A549 (cell line): ENCODE measurements at regions not wholly inside any gene's neighbourhood (a gene's known extent, or its start where the extent isn't known, plus 50 kb on each side); places are given as distances from the start of the nearest gene placed in this dataset.

Experiments
- ATAC-seq, 2 experiments: fragments of 200-7000 bp in 1 of 2; fragments of >200 bp in 1 of 2; cut with Nextera tagmentation in 1 of 2; cut with Tn5 transposase in 1 of 2; 3 replicates each; pipeline versions ENCODE4 v1.8.0 to v1.9.1; 2018 to 2020; ENCODE audit warnings: mild to moderate bottlenecking in 1 of 2, moderate library complexity in 1 of 2
- CTCF ChIA-PET: fragments of 300-600 bp; sonication (Branson Sonifier 250); formaldehyde crosslinking; extraction: SDS; loops from one replicate; lab custom pipeline; 2021; ENCODE audit warnings: antibody characterized with exemption, inconsistent platforms; lab: Yijun Ruan, JAX
- POLR2A ChIA-PET: fragments of 350-600 bp; formaldehyde crosslinking; extraction: SDS; loops from one replicate; lab custom pipeline; 2021; ENCODE audit warnings: antibody characterized with exemption, inconsistent platforms; lab: Yijun Ruan, JAX
- DNase-seq, 2 experiments: peaks; one replicate each; pipeline versions ENCODE4 v3.0.0 to v3.0.0-alpha.2; 2011 to 2016; ENCODE audit warnings: low read depth in 1 of 2, low spot score in 1 of 2
- FAIRE-seq: peaks from 2 replicates; lab custom pipeline; 2011; peaks lifted over from hg19 to GRCh38; lab: Jason Lieb, UNC
- H3K27ac ChIP-seq, 2 experiments: fragments of >200 bp; sonication (Bioruptor Twin); formaldehyde crosslinking; 3 replicates each; pipeline ENCODE4 v1.5.1; 2016 to 2017
- H3K4me1 ChIP-seq: fragments of >200 bp; sonication (Bioruptor Twin); formaldehyde crosslinking; 3 replicates; pipeline ENCODE4 v1.6.1; 2016
- H3K4me2 ChIP-seq: fragments of >200 bp; sonication (Bioruptor Twin); formaldehyde crosslinking; 3 replicates; pipeline ENCODE4 v1.6.1; 2016
- H3K4me3 ChIP-seq: fragments of >200 bp; sonication (Bioruptor Twin); formaldehyde crosslinking; 3 replicates; pipeline ENCODE4 v1.5.1; 2016
- H3K9me3 ChIP-seq: fragments of >200 bp; sonication (Bioruptor Twin); formaldehyde crosslinking; 3 replicates; pipeline ENCODE4 v1.6.1; 2016
- CBX8 ChIP-seq: fragments of 200-600 bp; sonication (generic); IDR thresholded peaks from 2 replicates; pipeline ENCODE4 v1.6.1; 2016
- CHD2 ChIP-seq: fragments of 150-350 bp; IDR thresholded peaks from 2 replicates; pipeline ENCODE4 v1.6.1; 2014; ENCODE audit warnings: low read length; ENCODE audit not compliant: partially characterized antibody
- EHMT2 ChIP-seq: fragments of 200-600 bp; sonication (generic); IDR thresholded peaks from 2 replicates; pipeline ENCODE4 v1.6.1; 2016; ENCODE audit warnings: antibody characterized with exemption, low read depth, mild to moderate bottlenecking, moderate library complexity
- ESRRA ChIP-seq: fragments of 150-350 bp; IDR thresholded peaks from 2 replicates; pipeline ENCODE4 v1.6.1; 2014; ENCODE audit warnings: mild to moderate bottlenecking, low read length, borderline replicate concordance
- FOSB ChIP-seq: fragments of 250-450 bp; sonication (Bioruptor Pico); IDR thresholded peaks from 2 replicates; pipeline ENCODE4 v1.5.0; 2020; ENCODE audit warnings: mild to moderate bottlenecking, moderate library complexity
- FOSL2 ChIP-seq, 2 experiments: fragments of 450-650 bp in 1 of 2; fragments of >200 bp in 1 of 2; sonication (Bioruptor Twin) in 1 of 2; formaldehyde crosslinking; IDR thresholded peaks; 2 replicates each; pipeline versions ENCODE4 v1.5.0 to v1.6.1; 2016 to 2020; ENCODE audit warnings: mild to moderate bottlenecking in 1 of 2, moderate library complexity in 1 of 2
- GATA3 ChIP-seq: IDR thresholded peaks from 2 replicates; pipeline ENCODE4 v1.6.1; 2012; ENCODE audit warnings: borderline replicate concordance
- HDAC2 ChIP-seq: fragments of 200-600 bp; sonication (generic); IDR thresholded peaks from 2 replicates; pipeline ENCODE4 v1.6.1; 2016
- HOXA7 ChIP-seq: fragments of 250-450 bp; sonication (Bioruptor Pico); IDR thresholded peaks from 2 replicates; pipeline ENCODE4 v1.5.0; 2020; ENCODE audit warnings: mild to moderate bottlenecking, moderate library complexity
- HOXB13 ChIP-seq: fragments of 250-450 bp; sonication (Bioruptor Pico); IDR thresholded peaks from 2 replicates; pipeline ENCODE4 v1.5.0; 2020; ENCODE audit warnings: low read depth, mild to moderate bottlenecking, moderate library complexity
- HOXB5 ChIP-seq: fragments of 250-450 bp; sonication (Bioruptor Pico); IDR thresholded peaks from 2 replicates; pipeline ENCODE4 v1.5.0; 2020; ENCODE audit warnings: mild to moderate bottlenecking, moderate library complexity
- JUNB ChIP-seq: fragments of >200 bp; sonication (Bioruptor Twin); formaldehyde crosslinking; IDR thresholded peaks from 2 replicates; pipeline ENCODE4 v1.6.1; 2016
- KDM1A ChIP-seq: fragments of 200-600 bp; sonication (generic); IDR thresholded peaks from 2 replicates; pipeline ENCODE4 v1.6.1; 2016; ENCODE audit warnings: low read depth, mild to moderate bottlenecking
- MAZ ChIP-seq: fragments of 150-350 bp; IDR thresholded peaks from 2 replicates; pipeline ENCODE4 v1.6.1; 2014; ENCODE audit warnings: antibody characterized with exemption, low read depth, low read length, borderline replicate concordance
- MYC ChIP-seq: IDR thresholded peaks from 2 replicates; pipeline ENCODE4 v1.6.1; 2012; ENCODE audit warnings: mild to moderate bottlenecking, inconsistent platforms, low read length, improper control_type of control experiment, borderline replicate concordance
- PHF8 ChIP-seq: fragments of 200-600 bp; sonication (generic); IDR thresholded peaks from 2 replicates; pipeline ENCODE4 v1.6.1; 2016; ENCODE audit warnings: low read depth, mild to moderate bottlenecking, antibody characterized with exemption, moderate library complexity, borderline replicate concordance
- POLR2A ChIP-seq: IDR thresholded peaks from 2 replicates; pipeline ENCODE4 v1.6.1; 2012; ENCODE audit warnings: mild to moderate bottlenecking, low read length
- RAD21 ChIP-seq, 2 experiments: fragments of >200 bp in 1 of 2; sonication (Bioruptor Twin) in 1 of 2; formaldehyde crosslinking in 1 of 2; IDR thresholded peaks in 1 of 2; conservative IDR thresholded peaks in 1 of 2; 2 replicates in 1 of 2; 3 replicates in 1 of 2; pipeline ENCODE4 v1.6.1; 2012 to 2018; ENCODE audit warnings: inconsistent platforms in 1 of 2
- RCOR1 ChIP-seq: fragments of 150-350 bp; IDR thresholded peaks from 2 replicates; pipeline ENCODE4 v1.6.1; 2014; ENCODE audit warnings: antibody characterized with exemption, low read length, low read depth
- SMC3 ChIP-seq: fragments of >200 bp; sonication (Bioruptor Twin); formaldehyde crosslinking; IDR thresholded peaks from 3 replicates; pipeline ENCODE4 v1.6.1; 2018; ENCODE audit warnings: inconsistent platforms
- SREBF2 ChIP-seq: fragments of 450-650 bp; IDR thresholded peaks from 2 replicates; pipeline ENCODE4 v1.6.1; 2014; ENCODE audit warnings: mild to moderate bottlenecking, moderate library complexity
- USF2 ChIP-seq: fragments of 450-650 bp; IDR thresholded peaks from 2 replicates; pipeline ENCODE4 v1.6.1; 2014; ENCODE audit warnings: antibody characterized with exemption
- ZFP36 ChIP-seq: fragments of 450-650 bp; IDR thresholded peaks from 2 replicates; pipeline ENCODE4 v1.6.1; 2014; ENCODE audit warnings: borderline replicate concordance; ENCODE audit not compliant: partially characterized antibody
- ZNF302 ChIP-seq: fragments of 250-450 bp; sonication (Bioruptor Pico); IDR thresholded peaks from 2 replicates; pipeline ENCODE4 v1.9.0; 2021; ENCODE audit warnings: inconsistent platforms, mild to moderate bottlenecking, moderate library complexity
- WGBS: methylation state at CpG from one replicate; pipeline ENCODE4 v1.1.6; 2017; ENCODE audit errors: missing lambda C conversion rate; 5-methylcytosine and 5-hydroxymethylcytosine counted together
- TF ChIP-seq, protein P1 (sequence below): IDR thresholded peaks from 2 replicates; pipeline ENCODE4 v1.6.1; 2012
- TF ChIP-seq, protein P2 (sequence below): fragments of >200 bp; sonication (Bioruptor Twin); formaldehyde crosslinking; IDR thresholded peaks from 2 replicates; pipeline ENCODE4 v1.6.1; 2016
- TF ChIP-seq, protein P3 (sequence below): fragments of 150-350 bp; IDR thresholded peaks from 2 replicates; pipeline ENCODE4 v1.6.1; 2014; ENCODE audit warnings: low read depth, mild to moderate bottlenecking, low read length

DNA sequence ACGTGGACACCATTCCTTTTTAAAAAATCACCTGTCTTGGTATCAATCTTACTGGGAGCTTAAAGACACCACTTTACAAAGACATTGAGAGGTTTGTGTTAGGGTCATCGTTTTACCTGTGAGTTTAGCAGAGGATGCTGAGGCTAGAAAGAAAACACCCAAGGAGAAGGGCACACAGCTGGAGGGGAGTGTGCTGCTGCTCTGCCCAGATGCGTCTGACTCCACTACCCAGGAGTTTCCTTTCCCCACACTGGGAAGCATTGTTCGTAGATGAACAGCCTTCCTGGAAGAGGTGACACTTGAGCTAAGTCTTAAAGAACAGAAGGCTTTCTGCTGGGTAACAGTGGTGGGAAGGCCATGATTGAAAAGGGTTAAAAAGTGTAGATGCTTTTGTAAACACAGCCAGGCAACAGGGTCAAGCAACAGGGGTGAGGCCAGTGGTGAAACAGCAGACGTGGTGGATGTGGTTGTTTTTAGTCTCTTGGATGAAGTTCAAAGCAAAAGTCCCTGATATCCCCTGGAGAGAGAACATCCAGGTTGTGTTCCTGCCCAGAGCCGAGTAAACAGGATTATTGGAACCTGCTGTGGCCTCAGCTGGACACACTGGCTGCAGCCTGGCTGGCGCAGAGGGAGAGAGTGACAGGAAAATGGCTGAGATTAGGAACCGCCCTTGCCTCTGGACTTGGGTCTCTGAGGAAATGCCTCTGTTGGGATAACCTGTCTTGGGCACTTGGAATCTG lies 198.6 kb upstream of the JUN start:
- CTCF ChIA-PET: no interaction called here
- peak overlapping the region; percentile 6; the same call in 1 of the 3 replicates for H3K4me2 ChIP-seq
- WGBS: 53% methylated on average over 7 of the region's 8 CpGs
- peaks cover 12% of the 10 kb centered on the region; the same call in 2 of the 3 replicates for H3K4me1 ChIP-seq
- ATAC-seq (no peak), FAIRE-seq (no peak), DNase-seq (no peak)
- peak overlapping the region in 1 of 2 experiments; percentile 43; a peak in 1 of 6 replicates for H3K27ac ChIP-seq
- TF ChIP-seq, protein P1, sequence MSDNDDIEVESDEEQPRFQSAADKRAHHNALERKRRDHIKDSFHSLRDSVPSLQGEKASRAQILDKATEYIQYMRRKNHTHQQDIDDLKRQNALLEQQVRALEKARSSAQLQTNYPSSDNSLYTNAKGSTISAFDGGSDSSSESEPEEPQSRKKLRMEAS: no peak
- TF ChIP-seq ZFP36: no peak
- no peak for TF ChIP-seq EHMT2
- TF ChIP-seq CBX8: no peak
- TF ChIP-seq ZNF302 (CRISPR knock-in tag): no peak
- no peak for TF ChIP-seq GATA3
- no peak for TF ChIP-seq PHF8
- TF ChIP-seq, all 56 proteins: peak for 0
- Histone ChIP-seq H3K4me3 (no peak overlapping the region), H3K9me3 (no peaks in the 10 kb centered on the region)
- POLR2A ChIA-PET: no interaction called here

DNA sequence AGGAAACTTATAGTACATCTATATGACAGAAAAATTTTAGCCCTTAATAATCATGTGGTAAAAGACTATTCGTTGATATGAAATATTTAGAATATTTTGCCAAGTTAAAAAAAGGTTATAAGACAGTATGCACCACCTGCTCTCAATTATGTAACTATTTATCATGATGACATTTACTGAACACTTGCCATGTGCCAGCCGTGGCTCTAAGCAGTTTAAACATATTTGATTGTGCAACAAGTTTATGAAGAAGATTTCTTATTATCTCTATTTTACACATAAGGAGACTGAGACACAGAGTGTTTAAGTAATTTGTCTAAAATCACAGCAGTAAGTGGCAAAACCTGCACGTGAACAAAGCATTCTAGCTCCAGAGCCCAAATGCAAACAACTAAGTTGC lies 199.3 kb upstream of the JUN start:
- no peaks in the 10 kb centered on the region for H3K9me3 ChIP-seq
- peaks cover 12% of the 10 kb centered on the region; the same call in 2 of the 3 replicates for H3K4me1 ChIP-seq
- ChIA-PET POLR2A (no interaction called here), CTCF (no interaction called here)
- H3K4me3 ChIP-seq: no peak overlapping the region
- no peak overlapping the region for H3K4me2 ChIP-seq
- ATAC-seq (no peak), FAIRE-seq (no peak), DNase-seq (no peak)
- TF ChIP-seq HOXB5 (CRISPR knock-in tag) (no peak), ESRRA (no peak), FOSB (CRISPR knock-in tag) (no peak), ZFP36 (no peak), KDM1A (no peak), MAZ (no peak), HOXA7 (CRISPR knock-in tag) (no peak), POLR2A (no peak), RAD21 (conservative IDR thresholded peaks at IDR 0.05 in 1 of 2, IDR thresholded peaks at IDR 0.05 in 1 of 2) (no peak), HDAC2 (no peak), SMC3 (no peak)
- TF ChIP-seq, protein P2, sequence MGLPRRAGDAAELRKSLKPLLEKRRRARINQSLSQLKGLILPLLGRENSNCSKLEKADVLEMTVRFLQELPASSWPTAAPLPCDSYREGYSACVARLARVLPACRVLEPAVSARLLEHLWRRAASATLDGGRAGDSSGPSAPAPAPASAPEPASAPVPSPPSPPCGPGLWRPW: no peak
- no peak overlapping the region for H3K27ac ChIP-seq
- WGBS: 33% methylated on average over 3 of the region's 3 CpGs

GRCh38 chr1:58983633-58984245 lies 199.9 kb upstream of the JUN start:
- Histone ChIP-seq H3K4me1 (peaks cover 12% of the 10 kb centered on the region; the same call in 2 of the 3 replicates), H3K4me3 (no peak overlapping the region), H3K9me3 (no peaks in the 10 kb centered on the region), H3K27ac (no peak overlapping the region), H3K4me2 (no peak overlapping the region)
- no peak for DNase-seq
- WGBS: 58% methylated on average over 2 of the region's 2 CpGs
- FAIRE-seq: no peak
- ATAC-seq: no peak
- TF ChIP-seq, protein P1: no peak
- TF ChIP-seq CBX8 (no peak), GATA3 (no peak), SREBF2 (no peak), EHMT2 (no peak), SMC3 (no peak), KDM1A (no peak), MYC (no peak), JUNB (no peak), USF2 (no peak), CHD2 (no peak), HOXB13 (CRISPR knock-in tag) (no peak), RCOR1 (no peak), ZFP36 (no peak), ESRRA (no peak), FOSL2 (IDR thresholded peaks at IDR 0.05) (no peak), FOSL2 (CRISPR knock-in tag; IDR thresholded peaks at IDR 0.05) (no peak), HOXA7 (CRISPR knock-in tag) (no peak)
- TF ChIP-seq, protein P2: no peak
- TF ChIP-seq, protein P3, sequence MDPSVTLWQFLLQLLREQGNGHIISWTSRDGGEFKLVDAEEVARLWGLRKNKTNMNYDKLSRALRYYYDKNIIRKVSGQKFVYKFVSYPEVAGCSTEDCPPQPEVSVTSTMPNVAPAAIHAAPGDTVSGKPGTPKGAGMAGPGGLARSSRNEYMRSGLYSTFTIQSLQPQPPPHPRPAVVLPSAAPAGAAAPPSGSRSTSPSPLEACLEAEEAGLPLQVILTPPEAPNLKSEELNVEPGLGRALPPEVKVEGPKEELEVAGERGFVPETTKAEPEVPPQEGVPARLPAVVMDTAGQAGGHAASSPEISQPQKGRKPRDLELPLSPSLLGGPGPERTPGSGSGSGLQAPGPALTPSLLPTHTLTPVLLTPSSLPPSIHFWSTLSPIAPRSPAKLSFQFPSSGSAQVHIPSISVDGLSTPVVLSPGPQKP: no peak
- POLR2A ChIA-PET: no interaction called here
- CTCF ChIA-PET: no interaction called here
